HEK293T (cell line): ENCODE measurements at regions not wholly inside any gene's neighbourhood (a gene's known extent, or its start where the extent isn't known, plus 50 kb on each side); places are given as distances from the start of the nearest gene placed in this dataset.

Experiments used
- CTCF ChIA-PET: fragments of 350-600 bp; formaldehyde crosslinking; extraction: SDS; loops from one replicate; lab custom pipeline; 2021; ENCODE audit warnings: antibody characterized with exemption, inconsistent platforms; lab: Yijun Ruan, JAX
- POLR2A ChIA-PET: fragments of 350-600 bp; formaldehyde crosslinking; extraction: SDS; loops from one replicate; lab custom pipeline; 2020; ENCODE audit warnings: antibody characterized with exemption, inconsistent platforms; lab: Yijun Ruan, JAX
- DNase-seq: peaks from one replicate; pipeline ENCODE4 v3.0.0; 2012; ENCODE audit warnings: mixed read lengths; ENCODE audit errors: extremely low spot score
- ARNT ChIP-seq: fragments of 450-650 bp; IDR thresholded peaks from 2 replicates; pipeline ENCODE4 v1.6.1; 2017; ENCODE audit warnings: mild to moderate bottlenecking
- BHLHE40 ChIP-seq: fragments of 450-650 bp; IDR thresholded peaks from 2 replicates; pipeline ENCODE4 v1.6.1; 2016; ENCODE audit warnings: mild to moderate bottlenecking, moderate library complexity, borderline replicate concordance
- CTBP1 ChIP-seq: fragments of 450-650 bp; IDR thresholded peaks from 2 replicates; pipeline ENCODE4 v1.6.1; 2016; ENCODE audit warnings: borderline replicate concordance
- ELF4 ChIP-seq: fragments of 450-650 bp; IDR thresholded peaks from 2 replicates; pipeline ENCODE4 v1.6.1; 2017; ENCODE audit warnings: antibody characterized with exemption
- FOXA1 ChIP-seq: fragments of 450-650 bp; IDR thresholded peaks from 2 replicates; pipeline ENCODE4 v1.6.1; 2016; ENCODE audit warnings: mild to moderate bottlenecking
- FOXK2 ChIP-seq: fragments of 450-650 bp; IDR thresholded peaks from 2 replicates; pipeline ENCODE4 v1.6.1; 2016; ENCODE audit warnings: mild to moderate bottlenecking
- FOXM1 ChIP-seq: fragments of 450-650 bp; IDR thresholded peaks from 2 replicates; pipeline ENCODE4 v1.6.1; 2017; ENCODE audit warnings: mild to moderate bottlenecking, borderline replicate concordance
- HDGF ChIP-seq: fragments of 450-650 bp; IDR thresholded peaks from 2 replicates; pipeline ENCODE4 v1.6.1; 2017; ENCODE audit warnings: antibody characterized with exemption, borderline replicate concordance
- L3MBTL2 ChIP-seq: fragments of 450-650 bp; conservative IDR thresholded peaks from 2 replicates; pipeline ENCODE4 v1.6.1; 2016; ENCODE audit warnings: mild to moderate bottlenecking
- LEF1 ChIP-seq: fragments of 450-650 bp; IDR thresholded peaks from 2 replicates; pipeline ENCODE4 v1.6.1; 2017; ENCODE audit warnings: mild to moderate bottlenecking, borderline replicate concordance
- NFRKB ChIP-seq: fragments of 450-650 bp; IDR thresholded peaks from 2 replicates; pipeline ENCODE4 v1.6.1; 2016; ENCODE audit warnings: mild to moderate bottlenecking, moderate library complexity
- SP1 ChIP-seq: fragments of 450-650 bp; IDR thresholded peaks from 2 replicates; pipeline ENCODE4 v1.6.1; 2017
- SUZ12 ChIP-seq: fragments of 450-650 bp; IDR thresholded peaks from 2 replicates; pipeline ENCODE4 v1.6.1; 2016; ENCODE audit warnings: mild to moderate bottlenecking
- TARDBP ChIP-seq: fragments of 450-650 bp; IDR thresholded peaks from 2 replicates; pipeline ENCODE4 v1.6.1; 2016
- ZNF384 ChIP-seq: fragments of 450-650 bp; IDR thresholded peaks from 2 replicates; pipeline ENCODE4 v1.6.1; 2016
- TF ChIP-seq, protein P1 (sequence below): fragments of 450-650 bp; IDR thresholded peaks from 2 replicates; pipeline ENCODE4 v1.6.1; 2016

DNA sequence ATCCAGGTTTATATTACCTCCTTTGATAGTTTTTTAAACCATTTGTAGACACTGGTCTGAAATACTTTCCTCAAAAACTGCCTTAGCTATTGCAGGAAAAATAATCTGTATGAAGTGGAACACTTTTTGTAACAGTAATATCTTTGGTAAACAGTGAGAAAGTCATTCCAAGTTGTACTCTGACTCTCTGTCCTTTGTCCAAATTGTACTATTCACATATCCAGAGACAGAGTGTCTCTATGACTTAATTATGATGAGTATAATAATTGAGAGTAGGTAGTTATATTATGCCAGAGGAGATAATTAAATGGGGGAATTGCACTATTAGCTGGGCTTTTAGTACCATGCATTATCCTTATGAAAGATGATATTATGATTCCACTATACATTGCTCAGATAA lies 112.6 kb upstream of the LCORL start:
- POLR2A ChIA-PET, result no interaction called here
- TF ChIP-seq FOXK2 (no peak), BHLHE40 (no peak), FOXM1 (no peak), NFRKB (no peak), ARNT (no peak), L3MBTL2 (no peak), ELF4 (no peak), HDGF (no peak), TARDBP (no peak), CTBP1 (no peak), SUZ12 (no peak)
- TF ChIP-seq, protein P1, sequence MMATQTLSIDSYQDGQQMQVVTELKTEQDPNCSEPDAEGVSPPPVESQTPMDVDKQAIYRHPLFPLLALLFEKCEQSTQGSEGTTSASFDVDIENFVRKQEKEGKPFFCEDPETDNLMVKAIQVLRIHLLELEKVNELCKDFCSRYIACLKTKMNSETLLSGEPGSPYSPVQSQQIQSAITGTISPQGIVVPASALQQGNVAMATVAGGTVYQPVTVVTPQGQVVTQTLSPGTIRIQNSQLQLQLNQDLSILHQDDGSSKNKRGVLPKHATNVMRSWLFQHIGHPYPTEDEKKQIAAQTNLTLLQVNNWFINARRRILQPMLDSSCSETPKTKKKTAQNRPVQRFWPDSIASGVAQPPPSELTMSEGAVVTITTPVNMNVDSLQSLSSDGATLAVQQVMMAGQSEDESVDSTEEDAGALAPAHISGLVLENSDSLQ, result no peak
- DNase-seq, result no peak
- CTCF ChIA-PET, result no interaction called here

DNA sequence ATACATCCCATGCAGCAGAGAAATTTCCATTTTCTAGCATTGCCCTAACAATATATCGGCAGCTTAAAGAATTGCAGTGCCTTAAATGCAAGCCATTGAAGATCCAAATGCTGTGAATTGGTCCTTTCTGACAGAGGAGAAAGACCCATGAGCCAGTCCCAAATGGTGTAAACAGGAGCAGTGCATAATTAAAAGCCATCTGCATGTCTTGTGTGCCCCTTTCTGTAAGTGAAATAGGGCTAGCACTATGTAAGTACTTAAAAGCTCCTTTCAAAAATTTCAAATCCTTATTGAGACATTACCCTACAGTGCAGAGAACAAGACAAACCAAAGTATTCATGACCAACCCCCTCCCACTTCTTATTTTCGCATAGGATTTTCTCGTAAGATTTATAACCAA lies 108.7 kb upstream of the LCORL start:
- ChIA-PET CTCF (no interaction called here), POLR2A (no interaction called here)
- no peak for DNase-seq
- TF ChIP-seq TARDBP, result no peak
- no peak for TF ChIP-seq SUZ12
- no peak for TF ChIP-seq HDGF

- ChIA-PET POLR2A (no interaction called here), CTCF (interaction anchor here (0.6 kb wide), 1 partner anchor 47 kb away, joined by 5 read pairs; no protein-coding TSS in a partner anchor)
- no peak for TF ChIP-seq CTBP1
- TF ChIP-seq HDGF, result no peak
- no peak for DNase-seq
These were observed 106.7 kb upstream of the LCORL start for GRCh38 chr4:18128241-18128640.

- TF ChIP-seq NFRKB (no peak), CTBP1 (no peak)
- ChIA-PET POLR2A (no interaction called here), CTCF (no interaction called here)
- DNase-seq, result no peak
These were observed 105.5 kb upstream of the LCORL start for GRCh38 chr4:18127030-18127429.

DNA sequence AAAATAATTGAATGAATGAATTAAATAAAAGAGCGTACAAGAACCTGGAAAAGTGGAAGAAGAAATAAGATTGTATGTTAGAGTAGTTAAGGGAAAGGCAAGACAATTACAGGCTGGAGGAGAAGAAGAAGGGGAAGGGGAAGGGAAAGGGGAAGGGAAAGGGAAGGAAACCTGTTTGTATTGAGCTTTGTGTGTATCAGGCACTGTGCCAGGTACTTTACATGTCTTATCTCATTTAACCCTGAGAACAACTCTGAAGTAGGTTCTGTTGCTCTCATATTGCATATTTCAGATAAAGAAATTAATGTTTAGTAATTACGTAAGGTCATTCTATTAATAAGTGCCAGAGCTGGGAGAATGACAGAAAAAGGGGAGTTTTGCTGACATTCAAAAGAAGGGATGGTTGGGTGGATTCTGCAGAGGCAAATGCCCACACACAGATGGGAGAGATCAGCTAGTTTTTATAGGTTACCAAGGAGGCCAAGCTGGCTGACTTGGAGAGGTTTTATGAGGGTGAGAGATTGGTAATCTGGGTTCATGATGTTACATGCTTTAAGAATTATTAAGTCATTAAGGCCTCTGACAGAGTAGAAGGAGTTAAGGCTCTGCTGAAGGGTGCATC lies 92.3 kb upstream of the LCORL start:
- CTCF ChIA-PET, result no interaction called here
- TF ChIP-seq LEF1 (no peak), ZNF384 (no peak), L3MBTL2 (no peak), FOXM1 (no peak), FOXA1 (no peak), CTBP1 (no peak), FOXK2 (no peak), TARDBP (no peak), ELF4 (no peak), SUZ12 (no peak), HDGF (no peak), ARNT (no peak)
- POLR2A ChIA-PET, result no interaction called here
- no peak for DNase-seq

DNA sequence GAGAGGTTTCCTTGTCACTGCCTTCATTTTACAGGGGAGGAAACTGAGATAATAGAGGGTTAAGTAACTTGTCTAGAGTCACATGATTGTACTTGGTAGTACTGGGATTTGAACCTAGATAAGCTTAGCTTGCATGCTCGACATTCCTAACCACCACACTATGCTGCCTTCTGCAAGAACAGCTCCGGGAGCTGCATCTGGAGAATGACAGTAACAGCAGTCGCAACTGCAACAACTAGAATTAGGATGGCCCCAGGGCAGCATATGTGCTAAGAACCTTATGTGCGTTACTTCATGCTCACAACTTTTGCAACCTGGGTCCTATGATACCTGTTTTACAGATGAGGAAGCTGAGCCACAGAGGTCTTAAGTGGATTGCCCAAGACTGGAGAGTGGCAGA lies 89.5 kb upstream of the LCORL start:
- no peak for DNase-seq
- POLR2A ChIA-PET, result no interaction called here
- CTCF ChIA-PET, result no interaction called here
- TF ChIP-seq FOXA1 (no peak), ELF4 (no peak), SP1 (no peak), CTBP1 (no peak), LEF1 (no peak), FOXM1 (no peak), HDGF (no peak), ARNT (no peak), TARDBP (no peak), NFRKB (no peak), SUZ12 (no peak), ZNF384 (no peak), BHLHE40 (no peak), L3MBTL2 (no peak), FOXK2 (no peak)
- TF ChIP-seq, protein P1, result no peak

- TF ChIP-seq, protein P1, result no peak
- DNase-seq, result no peak
- ChIA-PET POLR2A (no interaction called here), CTCF (no interaction called here)
These were observed 88.5 kb upstream of the LCORL start for GRCh38 chr4:18110099-18110498.
